ENCODE measurements at regions not wholly inside any gene's neighbourhood (a gene's known extent, or its start where the extent isn't known, plus 50 kb on each side); places are given as distances from the start of the nearest gene placed in this dataset.

DNA sequence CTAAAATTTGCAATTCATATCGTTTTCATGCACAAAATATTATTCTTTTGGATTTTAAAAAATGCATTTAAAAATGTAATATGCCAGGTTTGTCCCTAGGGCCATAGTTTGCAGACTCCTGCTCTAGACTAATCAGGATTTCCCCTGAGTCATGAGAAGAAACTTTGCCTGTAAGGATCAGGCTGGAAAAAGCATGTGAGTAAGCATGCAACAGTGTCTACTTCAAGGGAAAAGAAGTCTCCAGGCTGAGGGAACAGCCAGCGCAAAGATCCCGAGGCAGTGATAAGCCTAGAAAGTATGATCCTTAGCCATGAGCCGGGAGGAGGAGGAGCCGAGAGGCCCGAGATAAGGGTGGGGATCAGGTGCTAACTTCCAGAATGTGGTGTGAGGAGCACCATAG lies 382.8 kb upstream of the CFAP20DC start:
- TF ChIP-seq POLR2AphosphoS5 (IDR thresholded peaks at IDR 0.05; ENCODE audit: low read depth): no peak
- TF ChIP-seq, protein P1, sequence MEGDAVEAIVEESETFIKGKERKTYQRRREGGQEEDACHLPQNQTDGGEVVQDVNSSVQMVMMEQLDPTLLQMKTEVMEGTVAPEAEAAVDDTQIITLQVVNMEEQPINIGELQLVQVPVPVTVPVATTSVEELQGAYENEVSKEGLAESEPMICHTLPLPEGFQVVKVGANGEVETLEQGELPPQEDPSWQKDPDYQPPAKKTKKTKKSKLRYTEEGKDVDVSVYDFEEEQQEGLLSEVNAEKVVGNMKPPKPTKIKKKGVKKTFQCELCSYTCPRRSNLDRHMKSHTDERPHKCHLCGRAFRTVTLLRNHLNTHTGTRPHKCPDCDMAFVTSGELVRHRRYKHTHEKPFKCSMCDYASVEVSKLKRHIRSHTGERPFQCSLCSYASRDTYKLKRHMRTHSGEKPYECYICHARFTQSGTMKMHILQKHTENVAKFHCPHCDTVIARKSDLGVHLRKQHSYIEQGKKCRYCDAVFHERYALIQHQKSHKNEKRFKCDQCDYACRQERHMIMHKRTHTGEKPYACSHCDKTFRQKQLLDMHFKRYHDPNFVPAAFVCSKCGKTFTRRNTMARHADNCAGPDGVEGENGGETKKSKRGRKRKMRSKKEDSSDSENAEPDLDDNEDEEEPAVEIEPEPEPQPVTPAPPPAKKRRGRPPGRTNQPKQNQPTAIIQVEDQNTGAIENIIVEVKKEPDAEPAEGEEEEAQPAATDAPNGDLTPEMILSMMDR (IDR thresholded peaks at IDR 0.05; ENCODE audit: insufficient read depth, low read length): no peak
- TF ChIP-seq GABPA (IDR thresholded peaks at IDR 0.05; ENCODE audit: low read depth): no peak
- TF ChIP-seq REST (IDR thresholded peaks at IDR 0.05; ENCODE audit: insufficient replicate concordance, low read depth): no peak

All from HL-60 (cell line).